Anterior cingulate cortex (tissue), 58 donors: ENCODE measurements at regions not wholly inside any gene's neighbourhood (a gene's known extent, or its start where the extent isn't known, plus 50 kb on each side); places are given as distances from the start of the nearest gene placed in this dataset.
A peak's percentile ranks its signal among the peaks of the same experiment; 100 is the strongest.
"Not testable (repeated sequence)": the region's sequence is repeated elsewhere in the genome, so short reads cannot be mapped to it uniquely, and the experiment has no call there.

ENCODE experiments used
- DNase-seq, 58 donors: peaks; one replicate each; lab custom pipeline; 2025; lab: John Stamatoyannopoulos, UW

- not testable (repeated sequence) for DNase-seq
Observed at GRCh38 chr4:131883181-131883580, 1265.9 kb upstream of the PCDH10 start.

GRCh38 chr4:131925662-131926061 lies 1223.4 kb upstream of the PCDH10 start:
- DNase-seq: not testable (repeated sequence)

- DNase-seq: not testable (repeated sequence)
Observed at GRCh38 chr4:131967646-131968045, 1181.4 kb upstream of the PCDH10 start.

GRCh38 chr4:131974730-131975129 lies 1174.4 kb upstream of the PCDH10 start:
- DNase-seq: no peak

GRCh38 chr4:131975276-131976132 lies 1173.6 kb upstream of the PCDH10 start:
- DNase-seq: not testable (repeated sequence)

GRCh38 chr4:131976133-131977002 lies 1172.7 kb upstream of the PCDH10 start:
- peak in 1 of 58 donors; percentile 11 for DNase-seq

- DNase-seq: no peak
Observed at GRCh38 chr4:131978120-131978519, 1171.0 kb upstream of the PCDH10 start.

GRCh38 chr4:131989576-131989975 lies 1159.5 kb upstream of the PCDH10 start:
- no peak for DNase-seq

- DNase-seq: no peak
Observed at GRCh38 chr4:132001542-132001941, 1147.6 kb upstream of the PCDH10 start.

GRCh38 chr4:132003593-132003992 lies 1145.5 kb upstream of the PCDH10 start:
- DNase-seq: no peak

GRCh38 chr4:132015321-132015720 lies 1133.8 kb upstream of the PCDH10 start:
- no peak for DNase-seq

GRCh38 chr4:132016703-132017350 lies 1132.3 kb upstream of the PCDH10 start:
- no peak for DNase-seq

GRCh38 chr4:132026166-132026565 lies 1122.9 kb upstream of the PCDH10 start:
- no peak for DNase-seq

- no peak for DNase-seq
Observed at GRCh38 chr4:132026816-132027215, 1122.3 kb upstream of the PCDH10 start.

GRCh38 chr4:132056496-132056895 lies 1092.6 kb upstream of the PCDH10 start:
- no peak for DNase-seq

- DNase-seq: no peak
Observed at GRCh38 chr4:132059227-132059626, 1089.9 kb upstream of the PCDH10 start.

- DNase-seq: no peak
Observed at GRCh38 chr4:132062611-132063239, 1086.4 kb upstream of the PCDH10 start.

- no peak for DNase-seq
Observed at GRCh38 chr4:132063829-132064228, 1085.3 kb upstream of the PCDH10 start.

- DNase-seq: no peak
Observed at GRCh38 chr4:132065940-132066495, 1083.1 kb upstream of the PCDH10 start.

- no peak for DNase-seq
Observed at GRCh38 chr4:132071815-132072214, 1077.3 kb upstream of the PCDH10 start.
